EH (cell line): ENCODE measurements at regions not wholly inside any gene's neighbourhood (a gene's known extent, or its start where the extent isn't known, plus 50 kb on each side); places are given as distances from the start of the nearest gene placed in this dataset.
"Not testable (repeated sequence)": the region's sequence is repeated elsewhere in the genome, so short reads cannot be mapped to it uniquely, and the experiment has no call there.

Experiments
- DNase-seq: peaks from one replicate; pipeline ENCODE4 v3.0.0-alpha.2; 2015; ENCODE audit warnings: low read depth

- peak; percentile 41 for DNase-seq
These were observed 66.4 kb upstream of the SESTD1 start for GRCh38 chr2:179331061-179331460.

GRCh38 chr2:179322289-179322688 is 57.7 kb upstream of the SESTD1 start:
- DNase-seq: no peak

GRCh38 chr2:179321034-179321433 is 56.4 kb upstream of the SESTD1 start:
- not testable (repeated sequence) for DNase-seq

- DNase-seq: not testable (repeated sequence)
These were observed 50.1 kb upstream of the SESTD1 start for GRCh38 chr2:179314729-179315128.
